Adrenal gland (tissue), 9 donors: ENCODE measurements at regions not wholly inside any gene's neighbourhood (a gene's known extent, or its start where the extent isn't known, plus 50 kb on each side); places are given as distances from the start of the nearest gene placed in this dataset.

Experiments used
- DNase-seq, 7 donors: peaks; one replicate each; pipeline ENCODE4 v3.0.0-alpha.2; 2019 to 2020
- H3K27ac ChIP-seq, 5 donors: fragments of 200-600 bp; sonication (generic) in 4 of 5; 1 replicate in 3 of 5; 2 replicates in 2 of 5; pipeline versions ENCODE4 v1.5.1 to v1.8.0; 2016 to 2020; ENCODE audit warnings: mild to moderate bottlenecking in 1 of 5
- H3K27me3 ChIP-seq: fragments of 200-600 bp; 2 replicates; pipeline ENCODE4 v1.8.0; 2021
- H3K36me3 ChIP-seq, 2 donors: fragments of 200-600 bp; replicated peaks in 1 of 2; 1 replicate in 1 of 2; 2 replicates in 1 of 2; pipeline versions ENCODE4 v1.5.1 to v1.8.0; 2018 to 2022
- H3K4me1 ChIP-seq, 2 donors: fragments of 200-600 bp; replicated peaks in 1 of 2; 1 replicate in 1 of 2; 2 replicates in 1 of 2; pipeline versions ENCODE4 v1.5.1 to v1.8.0; 2018 to 2021
- H3K4me3 ChIP-seq, 4 donors: fragments of 200-600 bp; sonication (generic) in 3 of 4; one replicate each; pipeline ENCODE4 v1.5.1; 2016 to 2018
- H3K9me3 ChIP-seq, 3 donors: fragments of 200-600 bp; sonication (generic) in 1 of 3; replicated peaks in 1 of 3; 1 replicate in 2 of 3; 2 replicates in 1 of 3; pipeline versions ENCODE4 v1.5.1 to v1.8.0; 2016 to 2021
- POLR2A ChIP-seq, 2 donors: fragments of 450-650 bp; IDR thresholded peaks; one replicate each; pipeline ENCODE4 v1.6.1; 2017; ENCODE audit warnings: antibody characterized with exemption in 2 of 2, mild to moderate bottlenecking in 2 of 2, moderate library complexity in 1 of 2
- WGBS, 4 donors: extraction: QIAGEN DNeasy Blood & Tissue Kit in 2 of 4; methylation state at CpG; one replicate each; pipeline versions ENCODE4 v1.1.5 to v1.1.7; 2013 to 2017; 5-methylcytosine and 5-hydroxymethylcytosine counted together
- intact Hi-C, 2 donors: fragments of 100-400 bp; cut with DNase I; formaldehyde crosslinking; loops; one replicate each; pipeline versions ENCODE4 v1.14.1 to v1.15.0; 2022 to 2023
- TF ChIP-seq, protein P1 (sequence below), 6 experiments: fragments of 450-650 bp in 4 of 6; fragments of 200-600 bp in 2 of 6; sonication (generic) in 1 of 6; IDR thresholded peaks; 1 replicate in 5 of 6; 2 replicates in 1 of 6; pipeline versions ENCODE4 v1.5.1 to v1.8.0; 2016 to 2021; ENCODE audit warnings: antibody characterized with exemption in 6 of 6, mild to moderate bottlenecking in 2 of 6, moderate library complexity in 1 of 6
- donor health status: healthy with polysubstance abuse.
- donor health status: Bipolar disorder and iron deficiency.
- donor health status: DM: yes; HTN: yes; CAD: no.
- donor health status: DM: no; HTN: no; CAD: no.
- donor health status: DM: no; HTN: no; CAD: no.

DNA sequence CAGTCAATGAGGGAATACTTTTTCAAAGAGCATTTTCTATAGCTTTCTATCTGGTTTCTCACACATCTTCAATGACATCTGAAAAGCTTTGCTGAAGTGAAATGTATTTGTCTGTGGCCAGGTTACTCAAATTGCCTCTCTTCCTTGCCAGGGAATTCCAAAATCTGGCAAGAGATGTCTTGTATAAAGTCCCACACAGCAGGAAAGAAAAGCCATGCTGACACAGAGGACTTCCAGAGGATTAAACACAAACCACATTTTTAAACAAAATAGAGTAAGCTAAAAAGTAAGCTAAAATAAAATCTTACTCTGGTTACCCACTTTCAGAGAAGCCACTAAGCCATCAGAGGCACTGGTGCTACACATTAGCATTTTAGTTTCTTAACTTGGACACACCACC, 93.1 kb upstream of the BCAR3 start:
- Histone ChIP-seq H3K27me3 (no peaks in the 10 kb centered on the region), H3K4me1 (no peaks in the 10 kb centered on the region), H3K9me3 (no peaks in the 10 kb centered on the region), H3K27ac (no peak overlapping the region), H3K36me3 (no peaks in the 10 kb centered on the region), H3K4me3 (no peak overlapping the region)
- intact Hi-C loops = no loop called here
- DNase-seq = no peak
- no peak for TF ChIP-seq POLR2A (IDR thresholded peaks at IDR 0.05)
- TF ChIP-seq, protein P1, sequence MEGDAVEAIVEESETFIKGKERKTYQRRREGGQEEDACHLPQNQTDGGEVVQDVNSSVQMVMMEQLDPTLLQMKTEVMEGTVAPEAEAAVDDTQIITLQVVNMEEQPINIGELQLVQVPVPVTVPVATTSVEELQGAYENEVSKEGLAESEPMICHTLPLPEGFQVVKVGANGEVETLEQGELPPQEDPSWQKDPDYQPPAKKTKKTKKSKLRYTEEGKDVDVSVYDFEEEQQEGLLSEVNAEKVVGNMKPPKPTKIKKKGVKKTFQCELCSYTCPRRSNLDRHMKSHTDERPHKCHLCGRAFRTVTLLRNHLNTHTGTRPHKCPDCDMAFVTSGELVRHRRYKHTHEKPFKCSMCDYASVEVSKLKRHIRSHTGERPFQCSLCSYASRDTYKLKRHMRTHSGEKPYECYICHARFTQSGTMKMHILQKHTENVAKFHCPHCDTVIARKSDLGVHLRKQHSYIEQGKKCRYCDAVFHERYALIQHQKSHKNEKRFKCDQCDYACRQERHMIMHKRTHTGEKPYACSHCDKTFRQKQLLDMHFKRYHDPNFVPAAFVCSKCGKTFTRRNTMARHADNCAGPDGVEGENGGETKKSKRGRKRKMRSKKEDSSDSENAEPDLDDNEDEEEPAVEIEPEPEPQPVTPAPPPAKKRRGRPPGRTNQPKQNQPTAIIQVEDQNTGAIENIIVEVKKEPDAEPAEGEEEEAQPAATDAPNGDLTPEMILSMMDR (IDR thresholded peaks at IDR 0.05) = no peak

DNA sequence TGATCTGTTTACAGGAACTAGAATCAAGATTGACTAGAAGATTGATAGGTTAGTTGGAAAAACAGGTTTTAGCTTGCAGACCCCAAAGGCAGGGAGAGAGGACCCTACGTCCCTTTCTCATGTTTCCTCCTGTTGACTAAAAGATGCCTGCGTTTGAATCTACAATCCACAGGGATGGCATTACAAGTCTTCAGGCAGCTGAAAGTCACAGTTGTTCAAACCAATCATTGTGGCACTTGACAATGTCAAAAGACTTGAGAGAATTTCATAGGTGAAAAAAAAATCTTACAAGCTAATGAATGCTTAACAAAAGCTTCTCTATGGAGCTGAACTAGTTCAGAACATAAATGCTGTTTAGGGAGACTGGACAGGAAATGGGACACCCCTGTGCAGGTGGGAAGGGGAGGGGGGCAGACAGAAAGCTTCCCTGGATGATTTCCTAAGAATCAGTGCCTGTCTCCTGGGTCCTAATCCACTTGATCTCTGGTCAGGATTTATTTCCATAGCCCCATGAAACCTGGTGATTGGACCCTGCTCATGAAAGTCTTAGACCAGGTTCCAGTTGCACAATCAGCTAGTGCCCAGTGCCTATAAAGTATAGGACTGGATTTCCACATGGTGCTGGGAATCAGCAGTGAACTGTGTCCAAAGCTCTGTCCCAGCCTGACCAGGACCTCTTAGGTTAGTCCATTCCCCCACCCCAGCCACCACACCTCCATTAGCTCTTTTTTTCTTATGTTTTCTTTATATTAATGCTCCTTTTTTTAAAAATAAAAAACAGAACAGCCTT, 91.6 kb upstream of the BCAR3 start:
- TF ChIP-seq, protein P1 (IDR thresholded peaks at IDR 0.05) = no peak
- no peak for TF ChIP-seq POLR2A (IDR thresholded peaks at IDR 0.05)
- H3K27ac ChIP-seq = no peak overlapping the region
- intact Hi-C loops = no loop called here
- H3K4me3 ChIP-seq = no peak overlapping the region
- 80 to 91% (median 85%) methylated on average over 2 of the region's 2 CpGs for WGBS, 4 donors
- no peaks in the 10 kb centered on the region for H3K9me3 ChIP-seq
- no peaks in the 10 kb centered on the region for H3K27me3 ChIP-seq
- peaks cover 0 to 8% of the 10 kb centered on the region in 2 donors for H3K4me1 ChIP-seq
- DNase-seq = no peak
- H3K36me3 ChIP-seq = no peaks in the 10 kb centered on the region

DNA sequence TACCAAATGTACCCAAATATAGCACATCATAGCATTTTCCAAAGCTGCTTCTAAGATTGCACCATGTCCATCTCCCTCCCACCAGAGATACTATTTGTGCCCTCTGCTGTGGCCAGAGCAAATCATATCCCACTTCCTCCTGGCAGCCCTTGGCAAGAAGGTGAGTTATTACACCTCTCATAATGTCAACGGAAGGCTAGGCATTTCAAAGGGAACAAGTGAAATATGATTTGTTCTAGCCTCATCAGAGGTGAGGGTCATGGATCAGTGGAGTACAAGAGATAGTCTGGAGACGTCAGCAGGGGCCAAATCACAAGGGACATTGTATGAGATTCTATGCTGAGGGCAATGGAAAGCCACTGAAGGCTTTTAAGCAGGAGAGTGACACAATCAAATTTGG, 90.2 kb upstream of the BCAR3 start:
- Histone ChIP-seq H3K36me3 (no peaks in the 10 kb centered on the region), H3K27me3 (no peaks in the 10 kb centered on the region), H3K27ac (no peak overlapping the region), H3K4me1 (peaks cover 0 to 8% of the 10 kb centered on the region in 2 donors), H3K9me3 (no peaks in the 10 kb centered on the region), H3K4me3 (no peak overlapping the region)
- 42 to 55% (median 44%) methylated on average over 2 of the region's 2 CpGs for whole genome bisulfite sequencing, 4 donors
- DNase-seq = no peak
- intact Hi-C loops = no loop called here
- TF ChIP-seq, protein P1 (IDR thresholded peaks at IDR 0.05) = no peak
- TF ChIP-seq POLR2A (IDR thresholded peaks at IDR 0.05) = no peak

DNA sequence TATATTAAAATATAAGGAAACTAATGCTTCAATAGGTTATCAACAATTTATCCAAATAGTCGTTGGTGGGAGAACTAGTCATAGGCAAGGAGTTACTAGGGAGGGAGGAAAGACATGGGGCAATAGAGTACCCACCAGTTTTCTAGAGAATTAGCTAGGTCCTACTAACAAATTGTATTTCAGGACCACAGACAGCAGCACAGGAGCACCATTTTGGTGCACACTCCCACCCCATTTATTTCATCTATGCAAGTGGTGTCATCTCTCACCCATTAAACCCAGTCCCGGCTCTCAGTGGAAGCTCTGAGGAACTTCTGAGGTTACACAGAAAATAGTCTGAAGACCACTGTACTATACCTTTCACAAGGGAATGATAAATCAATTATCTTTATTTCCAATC, 89.0 kb upstream of the BCAR3 start:
- DNase-seq = no peak
- TF ChIP-seq, protein P1 (IDR thresholded peaks at IDR 0.05) = no peak
- no peak for TF ChIP-seq POLR2A (IDR thresholded peaks at IDR 0.05)
- intact Hi-C loops = no loop called here
- Histone ChIP-seq H3K27ac (no peak overlapping the region), H3K4me1 (peaks cover 0 to 8% of the 10 kb centered on the region in 2 donors), H3K27me3 (no peaks in the 10 kb centered on the region), H3K4me3 (no peak overlapping the region), H3K9me3 (no peaks in the 10 kb centered on the region), H3K36me3 (no peaks in the 10 kb centered on the region)
- WGBS, 4 donors = 77 to 89% (median 84%) methylated on average over 2 of the region's 2 CpGs
